ENCODE measurements at regions not wholly inside any gene's neighbourhood (a gene's known extent, or its start where the extent isn't known, plus 50 kb on each side); places are given as distances from the start of the nearest gene placed in this dataset.

- TF ChIP-seq CTCF (conservative IDR thresholded peaks at IDR 0.05; ENCODE audit: low read depth, low read length), result no peak
- no peak for DNase-seq (ENCODE audit: low read depth)
- no peak overlapping the region for H3K4me3 ChIP-seq (ENCODE audit: low read depth, low read length)
Observed at GRCh38 chr7:9939176-9939575, 1034.5 kb upstream of the PHF14 start.

GRCh38 chr7:9945131-9945530 lies 1028.5 kb upstream of the PHF14 start:
- no peak for DNase-seq (ENCODE audit: low read depth)
- no peak overlapping the region for H3K4me3 ChIP-seq (ENCODE audit: low read depth, low read length)
- no peak for TF ChIP-seq CTCF (conservative IDR thresholded peaks at IDR 0.05; ENCODE audit: low read depth, low read length)

GRCh38 chr7:9945857-9946256 lies 1027.8 kb upstream of the PHF14 start:
- no peak overlapping the region for H3K4me3 ChIP-seq (ENCODE audit: low read depth, low read length)
- no peak for DNase-seq (ENCODE audit: low read depth)
- no peak for TF ChIP-seq CTCF (conservative IDR thresholded peaks at IDR 0.05; ENCODE audit: low read depth, low read length)

GRCh38 chr7:9955138-9955537 lies 1018.5 kb upstream of the PHF14 start:
- TF ChIP-seq CTCF (conservative IDR thresholded peaks at IDR 0.05; ENCODE audit: low read depth, low read length), result no peak
- no peak for DNase-seq (ENCODE audit: low read depth)
- no peak overlapping the region for H3K4me3 ChIP-seq (ENCODE audit: low read depth, low read length)

GRCh38 chr7:9958486-9958885 lies 1015.2 kb upstream of the PHF14 start:
- H3K4me3 ChIP-seq (ENCODE audit: low read depth, low read length), result no peak overlapping the region
- no peak for DNase-seq (ENCODE audit: low read depth)
- no peak for TF ChIP-seq CTCF (conservative IDR thresholded peaks at IDR 0.05; ENCODE audit: low read depth, low read length)

- no peak for TF ChIP-seq CTCF (conservative IDR thresholded peaks at IDR 0.05; ENCODE audit: low read depth, low read length)
- DNase-seq (ENCODE audit: low read depth), result no peak
Observed at GRCh38 chr7:9960460-9960859, 1013.2 kb upstream of the PHF14 start.

GRCh38 chr7:9961161-9961922 lies 1012.3 kb upstream of the PHF14 start:
- no peak for TF ChIP-seq CTCF (conservative IDR thresholded peaks at IDR 0.05; ENCODE audit: low read depth, low read length)
- no peak overlapping the region for H3K4me3 ChIP-seq (ENCODE audit: low read depth, low read length)
- DNase-seq (ENCODE audit: low read depth), result no peak

More at GRCh38 chr7:9960460-9960859, 1013.2 kb upstream of the PHF14 start:
- H3K4me3 ChIP-seq (ENCODE audit: low read depth, low read length), result no peak overlapping the region

Measured in choroid plexus epithelial cell (primary cell).